ENCODE measurements at regions not wholly inside any gene's neighbourhood (a gene's known extent, or its start where the extent isn't known, plus 50 kb on each side); places are given as distances from the start of the nearest gene placed in this dataset.

GRCh38 chr12:88805286-88805685 is 225.0 kb upstream of the KITLG start:
- Histone ChIP-seq H2AFZ (ENCODE audit: low read depth, low read length) (no peak overlapping the region), H3K9me3 (ENCODE audit: low read length) (no peaks in the 10 kb centered on the region), H3F3A (ENCODE audit: insufficient read depth, low read length, poor library complexity, severe bottlenecking) (no peaks in the 10 kb centered on the region), H3K36me3 (ENCODE audit: insufficient read depth, low read length) (no peaks in the 10 kb centered on the region), H3K9ac (ENCODE audit: low read length) (no peak overlapping the region), H3K27me3 (ENCODE audit: insufficient read depth, low read depth, low read length) (no peaks in the 10 kb centered on the region), H3K4me3 (ENCODE audit: low read length) (no peak overlapping the region), H4K20me1 (ENCODE audit: insufficient read depth) (no peaks in the 10 kb centered on the region), H3K27ac (ENCODE audit: low read length) (no peak overlapping the region), H3K9me2 (ENCODE audit: insufficient read depth, low read length) (no peaks in the 10 kb centered on the region), H3K79me2 (replicated peaks; ENCODE audit: insufficient read depth, low read length) (no peaks in the 10 kb centered on the region), H3K4me2 (ENCODE audit: low read length) (no peak overlapping the region)
- TF ChIP-seq POLR2AphosphoS5 (IDR thresholded peaks at IDR 0.05) (no peak), TAF1 (IDR thresholded peaks at IDR 0.05; ENCODE audit: low read depth) (no peak), EZH2 (IDR thresholded peaks at IDR 0.05; ENCODE audit: borderline replicate concordance, insufficient read depth, low read length, poor library complexity, severe bottlenecking) (no peak), RAD21 (conservative IDR thresholded peaks at IDR 0.05) (no peak), MXI1 (conservative IDR thresholded peaks at IDR 0.05; ENCODE audit: poor library complexity, severe bottlenecking) (no peak), SMC3 (conservative IDR thresholded peaks at IDR 0.05; ENCODE audit: poor library complexity) (no peak), EP300 (conservative IDR thresholded peaks at IDR 0.05; ENCODE audit: poor library complexity, severe bottlenecking) (no peak), CTCF (IDR thresholded peaks at IDR 0.05; ENCODE audit: poor library complexity, severe bottlenecking) (no peak)
- TF ChIP-seq, protein P1, sequence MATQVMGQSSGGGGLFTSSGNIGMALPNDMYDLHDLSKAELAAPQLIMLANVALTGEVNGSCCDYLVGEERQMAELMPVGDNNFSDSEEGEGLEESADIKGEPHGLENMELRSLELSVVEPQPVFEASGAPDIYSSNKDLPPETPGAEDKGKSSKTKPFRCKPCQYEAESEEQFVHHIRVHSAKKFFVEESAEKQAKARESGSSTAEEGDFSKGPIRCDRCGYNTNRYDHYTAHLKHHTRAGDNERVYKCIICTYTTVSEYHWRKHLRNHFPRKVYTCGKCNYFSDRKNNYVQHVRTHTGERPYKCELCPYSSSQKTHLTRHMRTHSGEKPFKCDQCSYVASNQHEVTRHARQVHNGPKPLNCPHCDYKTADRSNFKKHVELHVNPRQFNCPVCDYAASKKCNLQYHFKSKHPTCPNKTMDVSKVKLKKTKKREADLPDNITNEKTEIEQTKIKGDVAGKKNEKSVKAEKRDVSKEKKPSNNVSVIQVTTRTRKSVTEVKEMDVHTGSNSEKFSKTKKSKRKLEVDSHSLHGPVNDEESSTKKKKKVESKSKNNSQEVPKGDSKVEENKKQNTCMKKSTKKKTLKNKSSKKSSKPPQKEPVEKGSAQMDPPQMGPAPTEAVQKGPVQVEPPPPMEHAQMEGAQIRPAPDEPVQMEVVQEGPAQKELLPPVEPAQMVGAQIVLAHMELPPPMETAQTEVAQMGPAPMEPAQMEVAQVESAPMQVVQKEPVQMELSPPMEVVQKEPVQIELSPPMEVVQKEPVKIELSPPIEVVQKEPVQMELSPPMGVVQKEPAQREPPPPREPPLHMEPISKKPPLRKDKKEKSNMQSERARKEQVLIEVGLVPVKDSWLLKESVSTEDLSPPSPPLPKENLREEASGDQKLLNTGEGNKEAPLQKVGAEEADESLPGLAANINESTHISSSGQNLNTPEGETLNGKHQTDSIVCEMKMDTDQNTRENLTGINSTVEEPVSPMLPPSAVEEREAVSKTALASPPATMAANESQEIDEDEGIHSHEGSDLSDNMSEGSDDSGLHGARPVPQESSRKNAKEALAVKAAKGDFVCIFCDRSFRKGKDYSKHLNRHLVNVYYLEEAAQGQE (IDR thresholded peaks at IDR 0.05; ENCODE audit: borderline replicate concordance), result no peak

DNA sequence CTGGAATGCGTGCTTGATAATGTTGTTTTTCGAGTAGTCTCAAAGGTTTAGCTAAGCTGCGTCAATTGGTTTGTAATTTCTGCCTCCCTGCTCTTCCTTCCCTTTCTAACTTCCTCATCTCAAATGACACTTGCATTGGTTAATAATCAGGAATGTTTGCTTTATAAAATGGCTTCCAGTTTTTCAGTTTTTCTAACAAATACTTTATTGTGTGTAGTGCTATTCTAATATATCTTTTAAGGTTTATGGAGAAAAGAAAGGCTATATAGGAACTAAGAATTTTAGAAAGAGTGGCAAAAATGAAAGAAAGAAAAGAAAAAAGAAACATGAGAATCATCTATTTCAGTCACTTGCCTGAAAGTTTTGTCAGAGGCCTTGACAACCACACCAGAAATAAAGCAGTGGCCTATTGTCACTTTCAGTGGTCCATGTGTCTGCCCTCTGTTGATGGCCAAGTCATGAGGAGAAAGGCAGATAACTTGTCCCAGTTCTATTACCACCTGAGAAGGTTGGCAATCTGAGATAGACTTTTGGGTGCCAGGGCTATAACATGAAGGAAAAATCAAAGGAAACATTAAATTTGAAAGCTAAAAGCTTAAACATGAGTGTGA is 221.9 kb upstream of the KITLG start:
- H3K4me3 ChIP-seq (ENCODE audit: low read length), result no peak overlapping the region
- H3K9me3 ChIP-seq (ENCODE audit: low read length), result no peaks in the 10 kb centered on the region
- H3K79me2 ChIP-seq (replicated peaks; ENCODE audit: insufficient read depth, low read length), result no peaks in the 10 kb centered on the region
- no peak overlapping the region for H3K9ac ChIP-seq (ENCODE audit: low read length)
- H2AFZ ChIP-seq (ENCODE audit: low read depth, low read length), result no peak overlapping the region
- TF ChIP-seq TAF1 (IDR thresholded peaks at IDR 0.05; ENCODE audit: low read depth), result no peak
- TF ChIP-seq EZH2 (IDR thresholded peaks at IDR 0.05; ENCODE audit: borderline replicate concordance, insufficient read depth, low read length, poor library complexity, severe bottlenecking), result no peak
- no peaks in the 10 kb centered on the region for H3K36me3 ChIP-seq (ENCODE audit: insufficient read depth, low read length)
- H3K27ac ChIP-seq (ENCODE audit: low read length), result no peak overlapping the region
- no peak overlapping the region for H3K4me2 ChIP-seq (ENCODE audit: low read length)
- H3F3A ChIP-seq (ENCODE audit: insufficient read depth, low read length, poor library complexity, severe bottlenecking), result no peaks in the 10 kb centered on the region
- H4K20me1 ChIP-seq (ENCODE audit: insufficient read depth), result no peaks in the 10 kb centered on the region
- H3K9me2 ChIP-seq (ENCODE audit: insufficient read depth, low read length), result no peaks in the 10 kb centered on the region
- H3K27me3 ChIP-seq (ENCODE audit: insufficient read depth, low read depth, low read length), result no peaks in the 10 kb centered on the region
